CMK (cell line): ENCODE measurements at regions not wholly inside any gene's neighbourhood (a gene's known extent, or its start where the extent isn't known, plus 50 kb on each side); places are given as distances from the start of the nearest gene placed in this dataset.

ENCODE experiments used
- DNase-seq: peaks from one replicate; pipeline ENCODE4 v3.0.0-alpha.2; 2010; ENCODE audit warnings: low read depth

- DNase-seq = no peak
These were observed 133.7 kb upstream of the SLC24A3 start for GRCh38 chr20:19078448-19079373.

- DNase-seq = no peak
These were observed 132.7 kb upstream of the SLC24A3 start for GRCh38 chr20:19079536-19080299.

GRCh38 chr20:19081937-19082336 is 130.5 kb upstream of the SLC24A3 start:
- no peak for DNase-seq

GRCh38 chr20:19083136-19083621 is 129.3 kb upstream of the SLC24A3 start:
- no peak for DNase-seq

GRCh38 chr20:19090332-19090731 is 122.1 kb upstream of the SLC24A3 start:
- no peak for DNase-seq

- DNase-seq = no peak
These were observed 117.4 kb upstream of the SLC24A3 start for GRCh38 chr20:19094959-19095541.

GRCh38 chr20:19095762-19096161 is 116.7 kb upstream of the SLC24A3 start:
- DNase-seq = no peak

- DNase-seq = no peak
These were observed 115.6 kb upstream of the SLC24A3 start for GRCh38 chr20:19096843-19097242.

- no peak for DNase-seq
These were observed 114.3 kb upstream of the SLC24A3 start for GRCh38 chr20:19098117-19098516.

GRCh38 chr20:19098806-19099578 is 113.5 kb upstream of the SLC24A3 start:
- DNase-seq = no peak

GRCh38 chr20:19099596-19100545 is 112.6 kb upstream of the SLC24A3 start:
- no peak for DNase-seq

GRCh38 chr20:19100975-19101374 is 111.5 kb upstream of the SLC24A3 start:
- no peak for DNase-seq

GRCh38 chr20:19104186-19104585 is 108.3 kb upstream of the SLC24A3 start:
- DNase-seq = no peak

- DNase-seq = no peak
These were observed 104.3 kb upstream of the SLC24A3 start for GRCh38 chr20:19108155-19108554.

- DNase-seq = no peak
These were observed 102.2 kb upstream of the SLC24A3 start for GRCh38 chr20:19110285-19110684.

- DNase-seq = no peak
These were observed 101.5 kb upstream of the SLC24A3 start for GRCh38 chr20:19110881-19111460.

- no peak for DNase-seq
These were observed 99.6 kb upstream of the SLC24A3 start for GRCh38 chr20:19112828-19113227.

- no peak for DNase-seq
These were observed 99.0 kb upstream of the SLC24A3 start for GRCh38 chr20:19113343-19113930.

- no peak for DNase-seq
These were observed 98.0 kb upstream of the SLC24A3 start for GRCh38 chr20:19114410-19114809.

- no peak for DNase-seq
These were observed 96.9 kb upstream of the SLC24A3 start for GRCh38 chr20:19115581-19115980.
